ENCODE measurements at regions not wholly inside any gene's neighbourhood (a gene's known extent, or its start where the extent isn't known, plus 50 kb on each side); places are given as distances from the start of the nearest gene placed in this dataset.

DNA sequence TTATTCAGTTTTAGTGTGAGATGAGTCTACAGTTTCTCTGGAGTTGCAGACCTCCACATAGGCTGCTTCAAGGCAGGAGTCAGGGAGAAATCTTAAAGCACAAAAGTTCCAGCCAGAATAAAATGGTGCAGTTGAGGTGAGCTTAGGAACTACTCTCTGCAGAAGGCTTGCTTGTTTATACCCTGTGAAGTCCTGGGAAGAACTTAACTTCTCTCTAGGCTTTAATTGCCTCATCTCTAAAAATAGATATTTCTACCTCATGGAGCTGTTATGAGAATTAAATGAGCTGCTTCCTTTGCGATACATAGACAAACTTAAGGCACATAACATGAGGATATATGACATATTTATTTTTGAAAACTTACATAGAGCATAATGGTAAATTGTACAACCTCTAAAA is 286.2 kb downstream of the GPATCH2 start:
- no peak for TF ChIP-seq POLR2A (IDR thresholded peaks at IDR 0.05; ENCODE audit: low read depth, low read length)
- TF ChIP-seq, protein P1, sequence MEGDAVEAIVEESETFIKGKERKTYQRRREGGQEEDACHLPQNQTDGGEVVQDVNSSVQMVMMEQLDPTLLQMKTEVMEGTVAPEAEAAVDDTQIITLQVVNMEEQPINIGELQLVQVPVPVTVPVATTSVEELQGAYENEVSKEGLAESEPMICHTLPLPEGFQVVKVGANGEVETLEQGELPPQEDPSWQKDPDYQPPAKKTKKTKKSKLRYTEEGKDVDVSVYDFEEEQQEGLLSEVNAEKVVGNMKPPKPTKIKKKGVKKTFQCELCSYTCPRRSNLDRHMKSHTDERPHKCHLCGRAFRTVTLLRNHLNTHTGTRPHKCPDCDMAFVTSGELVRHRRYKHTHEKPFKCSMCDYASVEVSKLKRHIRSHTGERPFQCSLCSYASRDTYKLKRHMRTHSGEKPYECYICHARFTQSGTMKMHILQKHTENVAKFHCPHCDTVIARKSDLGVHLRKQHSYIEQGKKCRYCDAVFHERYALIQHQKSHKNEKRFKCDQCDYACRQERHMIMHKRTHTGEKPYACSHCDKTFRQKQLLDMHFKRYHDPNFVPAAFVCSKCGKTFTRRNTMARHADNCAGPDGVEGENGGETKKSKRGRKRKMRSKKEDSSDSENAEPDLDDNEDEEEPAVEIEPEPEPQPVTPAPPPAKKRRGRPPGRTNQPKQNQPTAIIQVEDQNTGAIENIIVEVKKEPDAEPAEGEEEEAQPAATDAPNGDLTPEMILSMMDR (conservative IDR thresholded peaks at IDR 0.05; ENCODE audit: low read depth, low read length): no peak
- TF ChIP-seq FOS (IDR thresholded peaks at IDR 0.05; ENCODE audit: low read depth, low read length): no peak
- no peak for TF ChIP-seq BHLHE40 (IDR thresholded peaks at IDR 0.05; ENCODE audit: low read depth, low read length)
- TF ChIP-seq CHD1 (IDR thresholded peaks at IDR 0.05; ENCODE audit: low read depth, low read length): no peak
- TF ChIP-seq RAD21 (IDR thresholded peaks at IDR 0.05; ENCODE audit: low read length): no peak
- TF ChIP-seq MXI1 (IDR thresholded peaks at IDR 0.05; ENCODE audit: borderline replicate concordance, low read depth, low read length): no peak
- TF ChIP-seq SMC3 (IDR thresholded peaks at IDR 0.05; ENCODE audit: low read depth, low read length): no peak
- TF ChIP-seq RFX5 (IDR thresholded peaks at IDR 0.05; ENCODE audit: low read depth, low read length): no peak
- TF ChIP-seq RCOR1 (IDR thresholded peaks at IDR 0.05; ENCODE audit: insufficient replicate concordance, low read length): no peak

Measured in IMR-90 (cell line).